GM12875 (cell line): ENCODE measurements at regions not wholly inside any gene's neighbourhood (a gene's known extent, or its start where the extent isn't known, plus 50 kb on each side); places are given as distances from the start of the nearest gene placed in this dataset.

Source experiments
- H3K4me3 ChIP-seq: one replicate; pipeline ENCODE4 v1.5.1; 2011; ENCODE audit warnings: low read depth, low read length, control low read depth
- CTCF ChIP-seq: IDR thresholded peaks from 2 replicates; pipeline ENCODE4 v1.5.1; 2011; ENCODE audit warnings: low read depth, mild to moderate bottlenecking, control low read depth, inconsistent platforms, low read length, moderate library complexity, borderline replicate concordance; ENCODE audit not compliant: insufficient read depth

GRCh38 chr16:73323880-73324279, 276.0 kb upstream of the ZFHX3 start:
- no peak for TF ChIP-seq CTCF
- no peak overlapping the region for H3K4me3 ChIP-seq

GRCh38 chr16:73322856-73323255, 274.9 kb upstream of the ZFHX3 start:
- no peak for TF ChIP-seq CTCF
- no peak overlapping the region for H3K4me3 ChIP-seq

GRCh38 chr16:73321853-73322252, 273.9 kb upstream of the ZFHX3 start:
- TF ChIP-seq CTCF, result no peak
- H3K4me3 ChIP-seq, result no peak overlapping the region

- no peak overlapping the region for H3K4me3 ChIP-seq
- no peak for TF ChIP-seq CTCF
Observed at GRCh38 chr16:73319737-73320136, 271.8 kb upstream of the ZFHX3 start.

- H3K4me3 ChIP-seq, result no peak overlapping the region
- TF ChIP-seq CTCF, result no peak
Observed at GRCh38 chr16:73319261-73319660, 271.3 kb upstream of the ZFHX3 start.

GRCh38 chr16:73317321-73317857, 269.5 kb upstream of the ZFHX3 start:
- no peak overlapping the region for H3K4me3 ChIP-seq
- TF ChIP-seq CTCF, result no peak

GRCh38 chr16:73315645-73316044, 267.7 kb upstream of the ZFHX3 start:
- no peak overlapping the region for H3K4me3 ChIP-seq
- TF ChIP-seq CTCF, result no peak
